HepG2 (cell line): ENCODE measurements at regions not wholly inside any gene's neighbourhood (a gene's known extent, or its start where the extent isn't known, plus 50 kb on each side); places are given as distances from the start of the nearest gene placed in this dataset.

Experiments used
- EEA1 ChIP-seq: sonication (generic); formaldehyde crosslinking; IDR thresholded peaks from 2 replicates; pipeline ENCODE4 v1.5.1; 2020; ENCODE audit warnings: mild to moderate bottlenecking, missing genetic modification reagents, borderline replicate concordance
- NFRKB ChIP-seq: fragments of 450-650 bp; IDR thresholded peaks from 2 replicates; pipeline ENCODE4 v1.6.1; 2017
- PBX2 ChIP-seq: IDR thresholded peaks from 2 replicates; pipeline ENCODE4 v1.6.1; 2016; ENCODE audit warnings: control low read depth
- ZNF280B ChIP-seq: sonication (generic); formaldehyde crosslinking; IDR thresholded peaks from 2 replicates; pipeline ENCODE4 v1.5.0; 2020; ENCODE audit warnings: missing genetic modification reagents, mild to moderate bottlenecking, borderline replicate concordance
- ZNF318 ChIP-seq: sonication (generic); formaldehyde crosslinking; IDR thresholded peaks from 2 replicates; pipeline ENCODE4 v1.4.0; 2020; ENCODE audit warnings: mild to moderate bottlenecking, missing genetic modification reagents
- ZNF777 ChIP-seq: sonication (generic); formaldehyde crosslinking; IDR thresholded peaks from 2 replicates; pipeline ENCODE4 v1.4.0; 2020; ENCODE audit warnings: missing genetic modification reagents

GRCh38 chr1:34639701-34640100, 115.1 kb upstream of the GJB5 start (continued):
- TF ChIP-seq ZNF280B (CRISPR knock-in tag) (no peak), EEA1 (CRISPR knock-in tag) (no peak), NFRKB (no peak), ZNF318 (CRISPR knock-in tag) (no peak), PBX2 (CRISPR knock-in tag) (no peak), ZNF777 (CRISPR knock-in tag) (no peak)
